Endothelial cell of umbilical vein (primary cell): ENCODE measurements at regions not wholly inside any gene's neighbourhood (a gene's known extent, or its start where the extent isn't known, plus 50 kb on each side); places are given as distances from the start of the nearest gene placed in this dataset.

ENCODE experiments used
- BruUV-seq: library from RNA; stranded (reverse); fragments of 400-500 nt; replicated peaks from 2 replicates; lab custom pipeline; 2021; lab: Mats Ljungman, UMichigan
- CTCF ChIA-PET: fragments of 300-600, 350-600 bp; sonication (Branson Sonifier 250); formaldehyde crosslinking; loops from one replicate; lab custom pipeline; 2021; ENCODE audit warnings: antibody characterized with exemption, inconsistent platforms; lab: Charles Lee
- POLR2A ChIA-PET: fragments of 300-600, 350-600 bp; sonication (Branson Sonifier 250); formaldehyde crosslinking; loops from one replicate; lab custom pipeline; 2021; ENCODE audit warnings: antibody characterized with exemption, inconsistent platforms; lab: Charles Lee
- DNase-seq: peaks from one replicate; pipeline ENCODE4 v3.0.0-alpha.2; 2011; ENCODE audit warnings: low read depth, low spot score
- FAIRE-seq: peaks from 2 replicates; lab custom pipeline; 2011; peaks lifted over from hg19 to GRCh38; lab: Jason Lieb, UNC
- H2AFZ ChIP-seq: 2 replicates; pipeline ENCODE4 v1.6.0; 2012; ENCODE audit warnings: low read depth, low read length, control low read depth, inconsistent platforms
- H3K27ac ChIP-seq: 2 replicates; pipeline ENCODE4 v1.5.1; 2011; ENCODE audit warnings: low read depth, mild to moderate bottlenecking, control low read depth, low read length, moderate library complexity; ENCODE audit not compliant: insufficient read depth
- H3K27me3 ChIP-seq, 2 experiments: 2 replicates each; pipeline versions ENCODE4 v1.6.0 to v1.6.1; 2011; ENCODE audit warnings: low read length in 2 of 2, mixed read lengths in 1 of 2; ENCODE audit not compliant: control insufficient read depth in 2 of 2, insufficient read depth in 2 of 2
- H3K36me3 ChIP-seq, 2 experiments: 2 replicates in 1 of 2; 3 replicates in 1 of 2; pipeline ENCODE4 v1.5.1; 2011; ENCODE audit warnings: low read length in 2 of 2, mild to moderate bottlenecking in 1 of 2, moderate library complexity in 1 of 2; ENCODE audit not compliant: control insufficient read depth in 2 of 2, insufficient read depth in 2 of 2; ENCODE audit errors: extremely low read depth in 1 of 2
- H3K4me1 ChIP-seq: 3 replicates; pipeline ENCODE4 v1.5.1; 2011; ENCODE audit warnings: mild to moderate bottlenecking, low read length; ENCODE audit not compliant: control insufficient read depth, insufficient read depth; ENCODE audit errors: extremely low read depth
- H3K4me2 ChIP-seq: 2 replicates; pipeline ENCODE4 v1.6.1; 2011; ENCODE audit warnings: low read length, control low read depth, mixed read lengths; ENCODE audit not compliant: insufficient read depth
- H3K4me3 ChIP-seq, 3 experiments: fragments of 200-600 bp in 1 of 3; sonication (generic), shearing (Covaris generic) in 1 of 3; replicated peaks in 1 of 3; 2 replicates each; pipeline ENCODE4 v1.5.1; 2011 to 2016; ENCODE audit warnings: control low read depth in 3 of 3, low read length in 3 of 3, mild to moderate bottlenecking in 2 of 3, inconsistent platforms in 1 of 3, low read depth in 1 of 3, moderate library complexity in 1 of 3; ENCODE audit not compliant: insufficient read depth in 1 of 3
- H3K79me2 ChIP-seq: 2 replicates; pipeline ENCODE4 v1.6.0; 2012; ENCODE audit warnings: low read length, inconsistent platforms; ENCODE audit not compliant: control insufficient read depth, insufficient read depth
- H3K9ac ChIP-seq: replicated peaks from 2 replicates; pipeline ENCODE3; 2011; ENCODE audit warnings: low read length, control low read depth; ENCODE audit not compliant: insufficient read depth; ENCODE audit errors: extremely low read depth
- H3K9me1 ChIP-seq: replicated peaks from 3 replicates; pipeline ENCODE4 v1.6.0; 2011; ENCODE audit warnings: mild to moderate bottlenecking, low read length; ENCODE audit not compliant: control insufficient read depth, insufficient read depth; ENCODE audit errors: extremely low read depth
- H3K9me3 ChIP-seq: replicated peaks from 2 replicates; pipeline ENCODE4 v1.5.1; 2012; ENCODE audit warnings: low read length, inconsistent platforms; ENCODE audit not compliant: control insufficient read depth, insufficient read depth
- H4K20me1 ChIP-seq: replicated peaks from 2 replicates; pipeline ENCODE3; 2011; ENCODE audit warnings: mild to moderate bottlenecking, low read length; ENCODE audit not compliant: control insufficient read depth, insufficient read depth; ENCODE audit errors: extremely low read depth
- CTCF ChIP-seq, 2 donors: IDR thresholded peaks; 1 replicate in 1 of 2; 2 replicates in 1 of 2; pipeline ENCODE4 v1.5.1; 2011; ENCODE audit warnings: low read length in 2 of 2, mild to moderate bottlenecking in 2 of 2, moderate library complexity in 2 of 2, control low read depth in 1 of 2, inconsistent platforms in 1 of 2, low read depth in 1 of 2; ENCODE audit not compliant: insufficient read depth in 1 of 2; ENCODE audit errors: extremely low read depth in 1 of 2
- FOS ChIP-seq: IDR thresholded peaks from 2 replicates; pipeline ENCODE4 v1.6.1; 2011; ENCODE audit warnings: mild to moderate bottlenecking, low read length, moderate library complexity, borderline replicate concordance; ENCODE audit not compliant: insufficient read depth
- GATA2 ChIP-seq: IDR thresholded peaks from 2 replicates; pipeline ENCODE4 v1.7.0; 2011; ENCODE audit warnings: low read depth, mild to moderate bottlenecking, moderate library complexity, mixed read lengths, low read length; ENCODE audit not compliant: insufficient read length, insufficient read depth
- JUN ChIP-seq: IDR thresholded peaks from 2 replicates; pipeline ENCODE4 v1.6.1; 2011; ENCODE audit warnings: borderline replicate concordance, low read depth; ENCODE audit not compliant: insufficient read length, insufficient read depth
- MAX ChIP-seq: IDR thresholded peaks from 2 replicates; pipeline ENCODE4 v1.6.1; 2011; ENCODE audit not compliant: insufficient read depth, insufficient read length
- POLR2A ChIP-seq: IDR thresholded peaks from 2 replicates; pipeline ENCODE4 v1.6.1; 2012; ENCODE audit warnings: low read depth, mild to moderate bottlenecking, control low read depth, low read length
- dilution Hi-C: fragments of 300-500 bp; cut with MboI; formaldehyde crosslinking; loops from one replicate; pipeline ENCODE4 v1.15.0; 2019; ENCODE audit warnings: low sequenced_read_pairs; ENCODE audit not compliant: extremely low pct_ligation_motif_present
- intact Hi-C: fragments of 100-400 bp; cut with micrococcal nuclease; formaldehyde crosslinking; loops from one replicate; pipeline ENCODE4 v1.10.0; 2022

- dilution Hi-C loops = no loop called here
These were observed 642.3 kb downstream of the DMRTA1 start for GRCh38 chr9:23088932-23089364.

More at GRCh38 chr9:23088932-23089364, 642.3 kb downstream of the DMRTA1 start:
- ChIA-PET POLR2A (no interaction called here), CTCF (interaction anchor here (0.7 to 1.3 kb wide), 10 partner anchors 10 to 782 kb away, joined by 3 to 15 read pairs (median 3); no protein-coding TSS in a partner anchor)
- H3K9ac ChIP-seq = no peak overlapping the region
- no peaks in the 10 kb centered on the region for H3K9me3 ChIP-seq
- no peaks in the 10 kb centered on the region for H3K27me3 ChIP-seq
- H3K4me1 ChIP-seq = no peaks in the 10 kb centered on the region
- no peaks in the 10 kb centered on the region for H4K20me1 ChIP-seq
- DNase-seq (peak; percentile 26), FAIRE-seq (no peak)
- TF ChIP-seq FOS = no peak
- TF ChIP-seq CTCF (IDR thresholded peaks at IDR 0.05; ENCODE audit: extremely low read depth in 1 of 2, insufficient read depth in 1 of 2, low read depth in 1 of 2, low read length in 2 of 2) = peak in 1 of 2 donors; percentile 55
- no peak for TF ChIP-seq GATA2
- TF ChIP-seq POLR2A = no peak
- TF ChIP-seq JUN = no peak
- no peak for TF ChIP-seq MAX
- intact Hi-C loops = loop anchor here (1.0 kb wide), 1 partner anchor 276 kb away; no protein-coding TSS in a partner anchor
- no peak overlapping the region for H3K4me3 ChIP-seq
- H3K79me2 ChIP-seq = no peaks in the 10 kb centered on the region
- no peak overlapping the region for H3K27ac ChIP-seq
- H3K9me1 ChIP-seq = no peaks in the 10 kb centered on the region
- no peak overlapping the region for H3K4me2 ChIP-seq
- no TSS peak for BruUV-seq
- no peak overlapping the region for H2AFZ ChIP-seq
- no peaks in the 10 kb centered on the region for H3K36me3 ChIP-seq
